ENCODE measurements at regions not wholly inside any gene's neighbourhood (a gene's known extent, or its start where the extent isn't known, plus 50 kb on each side); places are given as distances from the start of the nearest gene placed in this dataset.

- ATAC-seq (ENCODE audit: insufficient read depth, low read depth), result peak; percentile 17
- no peaks in the 10 kb centered on the region for H3K27me3 ChIP-seq (ENCODE audit: insufficient read depth, low read length, poor library complexity)
- no peak overlapping the region for H2AFZ ChIP-seq (ENCODE audit: low read depth, low read length)
- H3K4me3 ChIP-seq (ENCODE audit: low read depth in 1 of 2, low read length in 2 of 2), result peak overlapping the region; percentile 63 to 89; a peak in 3 of 4 replicates
- no peaks in the 10 kb centered on the region for H3K9me3 ChIP-seq (ENCODE audit: insufficient read depth, low read length, severe bottlenecking)
- TF ChIP-seq EZH2 (IDR thresholded peaks at IDR 0.05; ENCODE audit: borderline replicate concordance, low read depth, low read length, severe bottlenecking), result no peak
- TF ChIP-seq, protein P1, sequence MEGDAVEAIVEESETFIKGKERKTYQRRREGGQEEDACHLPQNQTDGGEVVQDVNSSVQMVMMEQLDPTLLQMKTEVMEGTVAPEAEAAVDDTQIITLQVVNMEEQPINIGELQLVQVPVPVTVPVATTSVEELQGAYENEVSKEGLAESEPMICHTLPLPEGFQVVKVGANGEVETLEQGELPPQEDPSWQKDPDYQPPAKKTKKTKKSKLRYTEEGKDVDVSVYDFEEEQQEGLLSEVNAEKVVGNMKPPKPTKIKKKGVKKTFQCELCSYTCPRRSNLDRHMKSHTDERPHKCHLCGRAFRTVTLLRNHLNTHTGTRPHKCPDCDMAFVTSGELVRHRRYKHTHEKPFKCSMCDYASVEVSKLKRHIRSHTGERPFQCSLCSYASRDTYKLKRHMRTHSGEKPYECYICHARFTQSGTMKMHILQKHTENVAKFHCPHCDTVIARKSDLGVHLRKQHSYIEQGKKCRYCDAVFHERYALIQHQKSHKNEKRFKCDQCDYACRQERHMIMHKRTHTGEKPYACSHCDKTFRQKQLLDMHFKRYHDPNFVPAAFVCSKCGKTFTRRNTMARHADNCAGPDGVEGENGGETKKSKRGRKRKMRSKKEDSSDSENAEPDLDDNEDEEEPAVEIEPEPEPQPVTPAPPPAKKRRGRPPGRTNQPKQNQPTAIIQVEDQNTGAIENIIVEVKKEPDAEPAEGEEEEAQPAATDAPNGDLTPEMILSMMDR (IDR thresholded peaks at IDR 0.05; ENCODE audit: borderline replicate concordance, extremely low read depth, low read length, poor library complexity, severe bottlenecking), result no peak
- peak overlapping the region; percentile 68 for H3K9ac ChIP-seq (ENCODE audit: low read depth, low read length)
- peaks cover 100% of the 10 kb centered on the region for H3K79me2 ChIP-seq (ENCODE audit: insufficient read depth, low read length)
- peak overlapping the region; percentile 92 for H3K27ac ChIP-seq (ENCODE audit: low read length)
- peaks cover 64% of the 10 kb centered on the region for H3K4me1 ChIP-seq (ENCODE audit: insufficient read depth, low read length)
- H4K20me1 ChIP-seq (ENCODE audit: insufficient read depth, low read length), result peaks cover 33% of the 10 kb centered on the region; the same call in 1 of the 2 replicates
- peak; percentile 42 for DNase-seq
- peak overlapping the region; percentile 62 for H3K4me2 ChIP-seq (ENCODE audit: insufficient read depth, low read length)
- H3K36me3 ChIP-seq (ENCODE audit: insufficient read depth, low read length), result peaks cover 64% of the 10 kb centered on the region
These were observed 290.3 kb downstream of the PTPRC start for GRCh38 chr1:198929111-198929604.

DNA sequence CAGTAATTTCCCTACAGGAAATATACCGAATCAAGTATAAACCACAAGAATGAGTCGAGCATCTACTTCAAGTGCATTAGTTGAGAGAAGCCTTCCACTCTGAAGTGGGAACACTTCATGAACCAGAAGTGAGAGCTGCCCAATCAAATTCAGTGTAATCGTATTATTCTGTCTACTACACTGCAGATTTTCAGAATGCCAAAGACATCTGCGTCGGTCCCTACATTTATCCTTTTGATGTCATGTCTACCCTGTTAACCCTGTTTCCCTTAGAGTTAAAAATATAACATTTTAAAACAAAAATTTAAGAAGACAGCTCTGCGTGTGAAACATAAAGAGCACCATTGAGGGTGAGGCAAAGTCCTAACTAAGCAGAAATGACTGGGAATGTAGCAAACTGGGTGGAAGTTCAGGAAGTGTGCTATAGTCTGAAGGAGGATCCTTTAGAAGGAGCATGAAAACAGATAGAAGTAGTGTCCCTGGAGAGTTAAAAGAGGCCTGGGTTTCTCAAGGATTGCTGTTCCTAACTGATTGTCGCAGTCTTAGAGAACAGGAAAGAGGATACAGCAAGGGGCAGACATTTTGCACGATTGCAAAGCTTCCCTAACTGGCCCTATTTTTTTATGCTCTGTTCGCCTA, 291.2 kb downstream of the PTPRC start:
- no peak for TF ChIP-seq EZH2 (IDR thresholded peaks at IDR 0.05; ENCODE audit: borderline replicate concordance, low read depth, low read length, severe bottlenecking)
- TF ChIP-seq, protein P1 (IDR thresholded peaks at IDR 0.05; ENCODE audit: borderline replicate concordance, extremely low read depth, low read length, poor library complexity, severe bottlenecking), result no peak
- peaks cover 61% of the 10 kb centered on the region for H3K36me3 ChIP-seq (ENCODE audit: insufficient read depth, low read length)
- peak overlapping the region; percentile 63 to 89; a peak in 3 of 4 replicates for H3K4me3 ChIP-seq (ENCODE audit: low read depth in 1 of 2, low read length in 2 of 2)
- peak; percentile 71 for DNase-seq
- peaks cover 25% of the 10 kb centered on the region; the same call in 1 of the 2 replicates for H4K20me1 ChIP-seq (ENCODE audit: insufficient read depth, low read length)
- no peaks in the 10 kb centered on the region for H3K27me3 ChIP-seq (ENCODE audit: insufficient read depth, low read length, poor library complexity)
- no peak overlapping the region for H2AFZ ChIP-seq (ENCODE audit: low read depth, low read length)
- peak overlapping the region; percentile 62 for H3K4me2 ChIP-seq (ENCODE audit: insufficient read depth, low read length)
- H3K9me3 ChIP-seq (ENCODE audit: insufficient read depth, low read length, severe bottlenecking), result no peaks in the 10 kb centered on the region
- H3K79me2 ChIP-seq (ENCODE audit: insufficient read depth, low read length), result peaks cover 100% of the 10 kb centered on the region
- H3K9ac ChIP-seq (ENCODE audit: low read depth, low read length), result peak overlapping the region; percentile 68
- peaks cover 54% of the 10 kb centered on the region for H3K4me1 ChIP-seq (ENCODE audit: insufficient read depth, low read length)
- peak overlapping the region; percentile 92 for H3K27ac ChIP-seq (ENCODE audit: low read length)
- peak; percentile 72 for ATAC-seq (ENCODE audit: insufficient read depth, low read depth)

DNA sequence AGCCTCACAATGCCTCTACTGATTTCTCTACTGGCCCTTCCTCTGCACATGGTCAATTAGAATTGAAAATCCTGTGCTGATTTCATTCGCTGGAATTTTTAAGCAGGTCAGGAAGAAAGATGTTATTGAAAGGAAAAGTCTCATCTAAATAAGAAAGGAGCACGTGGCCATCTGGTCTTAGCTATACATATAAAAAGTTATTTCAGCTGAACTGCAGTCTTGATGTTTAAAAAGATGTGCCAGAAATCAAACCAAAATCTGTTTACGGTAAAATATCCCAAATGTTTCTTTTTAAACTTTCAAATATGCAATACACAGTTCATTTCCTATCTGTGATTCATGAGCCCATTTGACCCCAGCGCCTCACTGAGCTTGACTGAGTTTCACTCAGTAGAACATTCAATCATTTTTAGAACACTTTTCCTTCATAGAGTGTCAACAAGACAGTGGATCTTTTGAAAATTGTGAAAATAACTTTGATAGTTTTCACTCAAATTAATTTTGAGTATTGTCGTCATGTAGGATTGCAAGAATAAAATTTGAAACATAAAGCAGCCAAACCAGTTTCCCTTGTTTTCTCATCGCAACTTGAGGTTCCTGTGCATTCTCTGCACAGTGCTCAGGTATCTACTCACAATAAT, 293.6 kb downstream of the PTPRC start:
- H3K27me3 ChIP-seq (ENCODE audit: insufficient read depth, low read length, poor library complexity), result no peaks in the 10 kb centered on the region
- peak; percentile 48 for DNase-seq
- H3K4me3 ChIP-seq (ENCODE audit: low read depth in 1 of 2, low read length in 2 of 2), result peak overlapping the region; percentile 63 to 89
- H4K20me1 ChIP-seq (ENCODE audit: insufficient read depth, low read length), result peaks cover 10% of the 10 kb centered on the region; the same call in 1 of the 2 replicates
- H3K27ac ChIP-seq (ENCODE audit: low read length), result peak overlapping the region; percentile 92
- no peak overlapping the region for H2AFZ ChIP-seq (ENCODE audit: low read depth, low read length)
- peak overlapping the region; percentile 68 for H3K9ac ChIP-seq (ENCODE audit: low read depth, low read length)
- no peak for ATAC-seq (ENCODE audit: insufficient read depth, low read depth)
- peaks cover 100% of the 10 kb centered on the region for H3K79me2 ChIP-seq (ENCODE audit: insufficient read depth, low read length)
- no peak for TF ChIP-seq EZH2 (IDR thresholded peaks at IDR 0.05; ENCODE audit: borderline replicate concordance, low read depth, low read length, severe bottlenecking)
- TF ChIP-seq, protein P1 (IDR thresholded peaks at IDR 0.05; ENCODE audit: borderline replicate concordance, extremely low read depth, low read length, poor library complexity, severe bottlenecking), result no peak
- no peaks in the 10 kb centered on the region for H3K9me3 ChIP-seq (ENCODE audit: insufficient read depth, low read length, severe bottlenecking)
- peak overlapping the region; percentile 62 for H3K4me2 ChIP-seq (ENCODE audit: insufficient read depth, low read length)
- peaks cover 57% of the 10 kb centered on the region for H3K36me3 ChIP-seq (ENCODE audit: insufficient read depth, low read length)
- peaks cover 31% of the 10 kb centered on the region for H3K4me1 ChIP-seq (ENCODE audit: insufficient read depth, low read length)

Measured in DND-41 (cell line).